Gastroesophageal sphincter (tissue), 3 donors: ENCODE measurements at regions not wholly inside any gene's neighbourhood (a gene's known extent, or its start where the extent isn't known, plus 50 kb on each side); places are given as distances from the start of the nearest gene placed in this dataset.

ENCODE experiments used
- EP300 ChIP-seq: sonication (generic); formaldehyde crosslinking; IDR thresholded peaks from one replicate; pipeline ENCODE4 v1.6.1; 2017; ENCODE audit warnings: antibody characterized with exemption, mild to moderate bottlenecking
- POLR2A ChIP-seq, 2 donors: fragments of 450-650 bp; IDR thresholded peaks; one replicate each; pipeline ENCODE4 v1.6.1; 2017; ENCODE audit warnings: antibody characterized with exemption in 2 of 2, mild to moderate bottlenecking in 2 of 2, moderate library complexity in 1 of 2
- TF ChIP-seq, protein P1 (sequence below), 4 experiments: fragments of 200-600 bp in 2 of 4; fragments of 450-650 bp in 2 of 4; sonication (generic) in 1 of 4; IDR thresholded peaks; one replicate each; pipeline ENCODE4 v1.5.1; 2017 to 2019; ENCODE audit warnings: antibody characterized with exemption in 4 of 4, mild to moderate bottlenecking in 2 of 4, moderate library complexity in 2 of 4

DNA sequence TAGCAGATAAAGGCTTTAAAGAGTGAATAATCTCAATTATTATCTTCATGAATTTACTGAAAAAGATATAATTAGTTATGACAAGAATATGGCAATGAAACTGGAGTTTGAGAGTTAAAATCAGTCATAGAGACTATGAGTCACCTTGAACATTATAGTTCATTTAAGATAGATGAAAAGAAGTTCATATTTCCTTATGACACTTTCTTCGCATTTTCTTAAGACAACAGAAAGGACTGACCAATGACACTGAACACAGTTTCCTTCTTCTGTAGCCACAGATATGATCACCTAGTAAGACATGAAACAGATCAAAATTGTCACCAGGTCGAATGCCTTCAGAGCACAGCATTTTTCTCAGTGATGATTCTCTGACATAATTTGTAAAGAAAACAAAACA, 202.1 kb downstream of the KLF12 start:
- TF ChIP-seq, protein P1, sequence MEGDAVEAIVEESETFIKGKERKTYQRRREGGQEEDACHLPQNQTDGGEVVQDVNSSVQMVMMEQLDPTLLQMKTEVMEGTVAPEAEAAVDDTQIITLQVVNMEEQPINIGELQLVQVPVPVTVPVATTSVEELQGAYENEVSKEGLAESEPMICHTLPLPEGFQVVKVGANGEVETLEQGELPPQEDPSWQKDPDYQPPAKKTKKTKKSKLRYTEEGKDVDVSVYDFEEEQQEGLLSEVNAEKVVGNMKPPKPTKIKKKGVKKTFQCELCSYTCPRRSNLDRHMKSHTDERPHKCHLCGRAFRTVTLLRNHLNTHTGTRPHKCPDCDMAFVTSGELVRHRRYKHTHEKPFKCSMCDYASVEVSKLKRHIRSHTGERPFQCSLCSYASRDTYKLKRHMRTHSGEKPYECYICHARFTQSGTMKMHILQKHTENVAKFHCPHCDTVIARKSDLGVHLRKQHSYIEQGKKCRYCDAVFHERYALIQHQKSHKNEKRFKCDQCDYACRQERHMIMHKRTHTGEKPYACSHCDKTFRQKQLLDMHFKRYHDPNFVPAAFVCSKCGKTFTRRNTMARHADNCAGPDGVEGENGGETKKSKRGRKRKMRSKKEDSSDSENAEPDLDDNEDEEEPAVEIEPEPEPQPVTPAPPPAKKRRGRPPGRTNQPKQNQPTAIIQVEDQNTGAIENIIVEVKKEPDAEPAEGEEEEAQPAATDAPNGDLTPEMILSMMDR (IDR thresholded peaks at IDR 0.05) = no peak
- TF ChIP-seq EP300 (no peak), POLR2A (IDR thresholded peaks at IDR 0.05) (no peak)
